Esophagus muscularis mucosa (tissue), 4 donors: ENCODE measurements at regions not wholly inside any gene's neighbourhood (a gene's known extent, or its start where the extent isn't known, plus 50 kb on each side); places are given as distances from the start of the nearest gene placed in this dataset.

ENCODE experiments used
- DNase-seq: peaks from one replicate; pipeline ENCODE4 v3.0.0-alpha.2; 2017; ENCODE audit errors: extremely low spot score
- H3K27ac ChIP-seq, 4 donors: fragments of 200-600 bp; sonication (generic); replicated peaks in 1 of 4; 1 replicate in 3 of 4; 2 replicates in 1 of 4; pipeline ENCODE4 v1.5.1; 2016 to 2019; ENCODE audit warnings: mild to moderate bottlenecking in 1 of 4
- H3K27me3 ChIP-seq, 4 donors: fragments of 200-600 bp; sonication (generic); one replicate each; pipeline versions ENCODE4 v1.5.1 to v1.6.0; 2016 to 2019
- H3K36me3 ChIP-seq, 4 donors: fragments of 200-600 bp; sonication (generic); one replicate each; pipeline ENCODE4 v1.5.1; 2016 to 2019
- H3K4me1 ChIP-seq, 4 donors: fragments of 200-600 bp; sonication (generic); one replicate each; pipeline ENCODE4 v1.5.1; 2016 to 2019
- H3K4me3 ChIP-seq, 4 donors: fragments of 200-600 bp; sonication (generic); 1 replicate in 2 of 4; 2 replicates in 2 of 4; pipeline ENCODE4 v1.5.1; 2016 to 2019; ENCODE audit warnings: mild to moderate bottlenecking in 4 of 4, moderate library complexity in 1 of 4
- H3K9me3 ChIP-seq, 4 donors: fragments of 200-600 bp; sonication (generic); 1 replicate in 3 of 4; 2 replicates in 1 of 4; pipeline ENCODE4 v1.5.1; 2016 to 2019
- EP300 ChIP-seq: sonication (generic); formaldehyde crosslinking; IDR thresholded peaks from one replicate; pipeline ENCODE4 v1.6.1; 2017; ENCODE audit warnings: antibody characterized with exemption
- POLR2A ChIP-seq: fragments of 450-650 bp; IDR thresholded peaks from one replicate; pipeline ENCODE4 v1.6.1; 2017; ENCODE audit warnings: antibody characterized with exemption, moderate library complexity, mild to moderate bottlenecking, low read depth
- POLR2AphosphoS5 ChIP-seq, 2 donors: sonication (generic); formaldehyde crosslinking; IDR thresholded peaks; one replicate each; pipeline ENCODE4 v1.6.1; 2017; ENCODE audit warnings: antibody characterized with exemption in 2 of 2
- WGBS: methylation state at CpG from one replicate; pipeline ENCODE4 v1.1.5; 2018; 5-methylcytosine and 5-hydroxymethylcytosine counted together
- intact Hi-C: fragments of 100-400 bp; cut with DNase I; formaldehyde crosslinking; loops from one replicate; pipeline ENCODE4 v1.15.1; 2023
- TF ChIP-seq, protein P1 (sequence below), 3 experiments: fragments of 200-600 bp in 2 of 3; fragments of 450-650 bp in 1 of 3; sonication (generic) in 2 of 3; IDR thresholded peaks; one replicate each; pipeline ENCODE4 v1.5.1; 2017 to 2019; ENCODE audit warnings: antibody characterized with exemption in 3 of 3, mild to moderate bottlenecking in 2 of 3, moderate library complexity in 1 of 3

- peaks cover 0 to 44% (median 0%) of the 10 kb centered on the region in 4 donors for H3K27me3 ChIP-seq
- no peaks in the 10 kb centered on the region for H3K4me1 ChIP-seq
- TF ChIP-seq POLR2A (no peak), POLR2AphosphoS5 (IDR thresholded peaks at IDR 0.05) (no peak), EP300 (no peak)
- TF ChIP-seq, protein P1, sequence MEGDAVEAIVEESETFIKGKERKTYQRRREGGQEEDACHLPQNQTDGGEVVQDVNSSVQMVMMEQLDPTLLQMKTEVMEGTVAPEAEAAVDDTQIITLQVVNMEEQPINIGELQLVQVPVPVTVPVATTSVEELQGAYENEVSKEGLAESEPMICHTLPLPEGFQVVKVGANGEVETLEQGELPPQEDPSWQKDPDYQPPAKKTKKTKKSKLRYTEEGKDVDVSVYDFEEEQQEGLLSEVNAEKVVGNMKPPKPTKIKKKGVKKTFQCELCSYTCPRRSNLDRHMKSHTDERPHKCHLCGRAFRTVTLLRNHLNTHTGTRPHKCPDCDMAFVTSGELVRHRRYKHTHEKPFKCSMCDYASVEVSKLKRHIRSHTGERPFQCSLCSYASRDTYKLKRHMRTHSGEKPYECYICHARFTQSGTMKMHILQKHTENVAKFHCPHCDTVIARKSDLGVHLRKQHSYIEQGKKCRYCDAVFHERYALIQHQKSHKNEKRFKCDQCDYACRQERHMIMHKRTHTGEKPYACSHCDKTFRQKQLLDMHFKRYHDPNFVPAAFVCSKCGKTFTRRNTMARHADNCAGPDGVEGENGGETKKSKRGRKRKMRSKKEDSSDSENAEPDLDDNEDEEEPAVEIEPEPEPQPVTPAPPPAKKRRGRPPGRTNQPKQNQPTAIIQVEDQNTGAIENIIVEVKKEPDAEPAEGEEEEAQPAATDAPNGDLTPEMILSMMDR (IDR thresholded peaks at IDR 0.05): no peak
- H3K9me3 ChIP-seq: no peaks in the 10 kb centered on the region
- H3K27ac ChIP-seq: no peak overlapping the region
- DNase-seq: no peak
- H3K36me3 ChIP-seq: no peaks in the 10 kb centered on the region
- intact Hi-C loops: no loop called here
- no peak overlapping the region for H3K4me3 ChIP-seq
- 93% methylated on average over 17 of the region's 17 CpGs for WGBS
Measured at GRCh38 chr22:48563966-48564330, 1263.7 kb downstream of the BRD1 start.

DNA sequence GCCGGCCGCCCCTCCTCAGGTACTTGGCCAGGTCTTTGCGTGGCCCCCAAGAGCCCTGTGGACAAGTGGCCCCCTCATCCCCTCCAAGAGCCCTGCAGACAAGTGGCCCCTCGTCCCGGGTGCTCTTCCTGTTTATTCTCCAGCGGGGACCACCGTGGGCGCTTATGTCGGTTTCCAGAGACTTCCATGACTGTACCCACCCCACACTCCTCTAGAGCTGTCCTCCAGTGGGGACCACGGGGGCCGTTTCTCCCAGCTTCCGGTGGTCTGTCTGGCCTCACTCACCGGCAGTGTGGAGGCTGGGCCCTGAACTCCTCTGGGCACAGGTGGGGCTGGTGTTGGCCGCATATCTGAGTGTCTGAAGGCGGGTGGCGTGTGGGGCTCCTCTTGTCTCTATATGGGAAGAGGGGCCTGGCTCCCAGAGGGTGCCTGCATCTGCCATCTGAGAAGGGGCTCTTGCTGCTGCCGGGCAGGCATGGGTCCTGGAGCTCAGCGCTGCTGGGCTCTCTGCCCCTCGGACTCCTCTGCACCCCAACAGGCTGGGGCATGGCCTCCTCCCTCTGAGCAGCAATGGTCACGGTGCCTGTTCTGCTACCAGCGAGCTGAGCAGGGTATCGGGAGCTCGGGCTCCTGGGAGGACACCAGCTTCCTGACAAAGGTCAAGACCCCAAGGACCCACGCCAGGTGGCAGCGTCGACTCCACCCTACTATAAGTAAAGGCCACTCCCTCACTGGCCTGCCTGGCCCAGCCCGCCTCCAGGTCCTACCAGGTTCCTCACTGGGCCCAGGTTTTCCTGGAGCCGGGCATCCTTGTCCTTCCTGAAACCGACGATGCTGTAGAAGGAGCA lies 1264.3 kb downstream of the BRD1 start:
- Histone ChIP-seq H3K4me1 (no peaks in the 10 kb centered on the region), H3K9me3 (no peaks in the 10 kb centered on the region), H3K27ac (no peak overlapping the region), H3K36me3 (no peaks in the 10 kb centered on the region), H3K27me3 (peaks cover 0 to 43% (median 0%) of the 10 kb centered on the region in 4 donors), H3K4me3 (no peak overlapping the region)
- intact Hi-C loops: no loop called here
- WGBS: 92% methylated on average over 15 of the region's 30 CpGs
- no peak for DNase-seq
- TF ChIP-seq, protein P1 (IDR thresholded peaks at IDR 0.05): no peak
- no peak for TF ChIP-seq EP300
- no peak for TF ChIP-seq POLR2A
- TF ChIP-seq POLR2AphosphoS5 (IDR thresholded peaks at IDR 0.05): no peak

- no peaks in the 10 kb centered on the region for H3K36me3 ChIP-seq
- TF ChIP-seq, protein P1 (IDR thresholded peaks at IDR 0.05): no peak
- no peak for TF ChIP-seq EP300
- no peak for TF ChIP-seq POLR2AphosphoS5 (IDR thresholded peaks at IDR 0.05)
- TF ChIP-seq POLR2A: no peak
- H3K9me3 ChIP-seq: no peaks in the 10 kb centered on the region
- peaks cover 0 to 51% (median 0%) of the 10 kb centered on the region in 4 donors for H3K27me3 ChIP-seq
- DNase-seq: no peak
- no peak overlapping the region for H3K27ac ChIP-seq
- H3K4me3 ChIP-seq: no peak overlapping the region
- H3K4me1 ChIP-seq: no peaks in the 10 kb centered on the region
- intact Hi-C loops: no loop called here
- WGBS: 79% methylated on average over 14 of the region's 16 CpGs
Measured at GRCh38 chr22:48561676-48562075, 1266.0 kb downstream of the BRD1 start.

GRCh38 chr22:48560836-48561235 lies 1266.8 kb downstream of the BRD1 start:
- Histone ChIP-seq H3K27ac (no peak overlapping the region), H3K4me1 (no peaks in the 10 kb centered on the region), H3K27me3 (peaks cover 0 to 51% (median 0%) of the 10 kb centered on the region in 4 donors), H3K36me3 (no peaks in the 10 kb centered on the region), H3K4me3 (no peak overlapping the region), H3K9me3 (no peaks in the 10 kb centered on the region)
- intact Hi-C loops: no loop called here
- WGBS: 92% methylated on average over 4 of the region's 5 CpGs
- DNase-seq: no peak
- no peak for TF ChIP-seq POLR2A
- TF ChIP-seq EP300: no peak
- TF ChIP-seq, protein P1 (IDR thresholded peaks at IDR 0.05): no peak
- TF ChIP-seq POLR2AphosphoS5 (IDR thresholded peaks at IDR 0.05): no peak
